ENCODE measurements at regions not wholly inside any gene's neighbourhood (a gene's known extent, or its start where the extent isn't known, plus 50 kb on each side); places are given as distances from the start of the nearest gene placed in this dataset.

DNA sequence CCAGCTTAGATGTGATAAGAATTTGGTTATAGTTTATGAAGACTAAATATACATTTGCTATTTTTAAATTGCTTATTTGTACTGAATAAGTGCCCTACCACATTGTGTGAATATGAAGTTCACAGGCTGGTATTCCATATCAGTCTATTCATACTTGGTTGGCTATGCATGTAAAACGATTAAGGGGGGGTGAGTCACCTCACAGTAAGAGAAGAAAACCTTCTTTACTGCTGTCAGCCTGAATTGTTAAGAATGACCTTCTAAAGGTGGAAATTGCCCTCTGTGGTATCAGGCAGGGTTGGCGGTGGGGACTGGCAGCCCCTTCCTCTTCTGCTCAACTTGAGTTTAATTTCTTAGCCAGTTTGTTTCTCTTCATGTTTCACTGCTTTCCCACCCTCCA lies 127.0 kb upstream of the RPS23 start:
- 13% methylated on average over 2 of the region's 2 CpGs for WGBS (ENCODE audit: insufficient coverage, low coverage, missing lambda C conversion rate)
- H2AFZ ChIP-seq (ENCODE audit: low read depth, low read length), result peak overlapping the region; percentile 60; the same call in 1 of the 2 replicates
- no peaks in the 10 kb centered on the region for H3K27me3 ChIP-seq (ENCODE audit: control insufficient read depth in 2 of 2, insufficient read depth in 2 of 2, low read length in 2 of 2)
- DNase-seq (ENCODE audit: extremely low read depth in 1 of 4, low spot score in 3 of 4), result no peak
- ChIA-PET CTCF (ENCODE audit: low intra/inter-chr PET ratio) (no interaction called here), POLR2A (no interaction called here)
- H3K4me1 ChIP-seq (replicated peaks in 1 of 2; ENCODE audit: control insufficient read depth in 2 of 2, insufficient read depth in 2 of 2, low read length in 2 of 2), result peaks cover 0 to 11% of the 10 kb centered on the region in 2 experiments; a peak in 2 of 5 replicates
- no peak for FAIRE-seq
- no peak overlapping the region for H3K27ac ChIP-seq (ENCODE audit: extremely low read depth, low read depth, low read length)
- in situ Hi-C loops (cut with MboI), result no loop called here
- H3K4me3 ChIP-seq, result no peak overlapping the region
- intact Hi-C loops (cut with micrococcal nuclease), result no loop called here
- H3K79me2 ChIP-seq (ENCODE audit: control insufficient read depth, insufficient read depth, low read length), result no peaks in the 10 kb centered on the region
- H3K4me2 ChIP-seq (ENCODE audit: insufficient read depth, low read length), result no peak overlapping the region
- BruUV-seq (replicated peaks), result no TSS peak
- peaks cover 14% of the 10 kb centered on the region; the same call in 1 of the 2 replicates for H3K9me3 ChIP-seq (replicated peaks; ENCODE audit: control insufficient read depth, insufficient read depth, low read depth, low read length)
- H3K36me3 ChIP-seq (ENCODE audit: control insufficient read depth, insufficient read depth, low read length), result no peaks in the 10 kb centered on the region
- H4K20me1 ChIP-seq (replicated peaks; ENCODE audit: control insufficient read depth, insufficient read depth, low read length), result no peaks in the 10 kb centered on the region
- no peaks in the 10 kb centered on the region for H3K9me1 ChIP-seq (ENCODE audit: control insufficient read depth, insufficient read depth, low read length)
- H3K9ac ChIP-seq (ENCODE audit: insufficient read depth in 1 of 2, low read depth in 2 of 2, low read length in 2 of 2), result no peak overlapping the region
- no peak for ATAC-seq
- TF ChIP-seq, protein P1, sequence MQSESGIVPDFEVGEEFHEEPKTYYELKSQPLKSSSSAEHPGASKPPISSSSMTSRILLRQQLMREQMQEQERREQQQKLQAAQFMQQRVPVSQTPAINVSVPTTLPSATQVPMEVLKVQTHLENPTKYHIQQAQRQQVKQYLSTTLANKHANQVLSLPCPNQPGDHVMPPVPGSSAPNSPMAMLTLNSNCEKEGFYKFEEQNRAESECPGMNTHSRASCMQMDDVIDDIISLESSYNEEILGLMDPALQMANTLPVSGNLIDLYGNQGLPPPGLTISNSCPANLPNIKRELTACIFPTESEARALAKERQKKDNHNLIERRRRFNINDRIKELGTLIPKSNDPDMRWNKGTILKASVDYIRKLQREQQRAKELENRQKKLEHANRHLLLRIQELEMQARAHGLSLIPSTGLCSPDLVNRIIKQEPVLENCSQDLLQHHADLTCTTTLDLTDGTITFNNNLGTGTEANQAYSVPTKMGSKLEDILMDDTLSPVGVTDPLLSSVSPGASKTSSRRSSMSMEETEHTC (IDR thresholded peaks at IDR 0.05), result no peak
- no peak for TF ChIP-seq EP400 (IDR thresholded peaks at IDR 0.05)
- TF ChIP-seq, protein P2, sequence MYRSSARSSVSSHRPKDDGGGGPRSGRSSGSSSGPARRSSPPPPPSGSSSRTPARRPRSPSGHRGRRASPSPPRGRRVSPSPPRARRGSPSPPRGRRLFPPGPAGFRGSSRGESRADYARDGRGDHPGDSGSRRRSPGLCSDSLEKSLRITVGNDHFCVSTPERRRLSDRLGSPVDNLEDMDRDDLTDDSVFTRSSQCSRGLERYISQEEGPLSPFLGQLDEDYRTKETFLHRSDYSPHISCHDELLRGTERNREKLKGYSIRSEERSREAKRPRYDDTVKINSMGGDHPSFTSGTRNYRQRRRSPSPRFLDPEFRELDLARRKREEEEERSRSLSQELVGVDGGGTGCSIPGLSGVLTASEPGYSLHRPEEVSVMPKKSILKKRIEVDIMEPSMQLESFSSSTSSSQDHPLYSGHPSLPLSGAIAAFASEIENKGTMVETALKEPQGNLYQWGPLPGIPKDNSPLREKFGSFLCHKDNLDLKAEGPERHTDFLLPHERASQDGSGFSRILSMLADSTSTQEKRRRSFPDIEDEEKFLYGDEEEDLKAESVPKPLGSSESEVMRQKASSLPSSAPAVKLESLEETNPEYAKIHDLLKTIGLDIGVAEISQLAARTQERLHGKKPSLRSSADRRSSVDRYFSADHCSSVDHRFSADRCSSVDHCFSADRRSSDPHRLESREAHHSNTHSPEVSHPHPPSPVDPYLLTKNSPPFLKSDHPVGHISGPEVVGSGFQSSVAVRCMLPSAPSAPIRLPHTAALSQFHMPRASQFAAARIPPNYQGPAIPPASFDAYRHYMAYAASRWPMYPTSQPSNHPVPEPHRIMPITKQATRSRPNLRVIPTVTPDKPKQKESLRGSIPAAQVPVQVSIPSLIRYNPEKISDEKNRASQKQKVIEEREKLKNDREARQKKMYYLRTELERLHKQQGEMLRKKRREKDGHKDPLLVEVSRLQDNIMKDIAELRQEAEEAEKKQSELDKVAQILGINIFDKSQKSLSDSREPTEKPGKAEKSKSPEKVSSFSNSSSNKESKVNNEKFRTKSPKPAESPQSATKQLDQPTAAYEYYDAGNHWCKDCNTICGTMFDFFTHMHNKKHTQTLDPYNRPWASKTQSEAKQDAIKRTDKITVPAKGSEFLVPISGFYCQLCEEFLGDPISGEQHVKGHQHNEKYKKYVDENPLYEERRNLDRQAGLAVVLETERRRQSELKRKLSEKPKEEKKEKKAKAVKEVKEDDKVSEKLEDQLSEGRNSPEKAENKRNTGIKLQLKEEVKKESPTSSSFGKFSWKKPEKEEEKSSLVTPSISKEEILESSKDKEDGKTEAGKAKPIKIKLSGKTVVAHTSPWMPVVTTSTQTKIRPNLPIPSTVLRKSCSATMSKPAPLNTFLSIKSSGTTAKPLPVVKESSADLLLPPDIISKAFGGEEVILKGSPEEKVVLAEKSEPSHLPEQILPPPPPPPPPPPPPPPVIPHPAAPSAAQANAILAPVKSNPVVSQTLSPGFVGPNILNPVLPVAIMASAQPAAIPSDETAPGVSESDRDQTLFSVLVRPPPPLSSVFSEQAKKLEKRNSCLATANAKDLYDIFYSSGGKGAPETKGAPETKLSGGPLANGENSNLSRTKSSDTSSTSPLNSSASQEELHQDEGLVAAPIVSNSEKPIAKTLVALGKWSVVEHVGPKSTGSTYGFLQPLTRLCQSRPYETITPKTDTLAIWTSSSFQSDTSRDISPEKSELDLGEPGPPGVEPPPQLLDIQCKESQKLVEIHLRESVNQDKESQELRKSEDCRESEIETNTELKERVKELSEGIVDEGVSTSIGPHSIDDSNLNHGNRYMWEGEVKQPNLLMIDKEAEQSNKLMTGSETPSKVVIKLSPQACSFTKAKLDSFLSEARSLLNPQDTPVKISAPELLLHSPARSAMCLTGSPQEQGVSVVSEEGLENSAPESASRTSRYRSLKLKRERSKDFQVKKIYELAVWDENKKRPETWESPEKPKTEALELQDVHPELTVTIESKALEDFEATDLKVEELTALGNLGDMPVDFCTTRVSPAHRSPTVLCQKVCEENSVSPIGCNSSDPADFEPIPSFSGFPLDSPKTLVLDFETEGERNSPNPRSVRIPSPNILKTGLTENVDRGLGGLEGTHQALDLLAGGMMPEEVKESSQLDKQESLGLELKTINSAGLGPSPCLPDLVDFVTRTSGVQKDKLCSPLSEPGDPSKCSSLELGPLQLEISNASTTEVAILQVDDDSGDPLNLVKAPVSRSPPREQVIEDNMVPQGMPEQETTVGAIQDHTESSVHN (IDR thresholded peaks at IDR 0.05; ENCODE audit: borderline replicate concordance in 1 of 2, low read depth in 1 of 2), result no peak
- TF ChIP-seq ZNF175 (CRISPR knock-in tag; IDR thresholded peaks at IDR 0.05; ENCODE audit: low read depth), result peak; percentile 67; the same call in 1 of the 2 replicates
- TF ChIP-seq, protein P3, sequence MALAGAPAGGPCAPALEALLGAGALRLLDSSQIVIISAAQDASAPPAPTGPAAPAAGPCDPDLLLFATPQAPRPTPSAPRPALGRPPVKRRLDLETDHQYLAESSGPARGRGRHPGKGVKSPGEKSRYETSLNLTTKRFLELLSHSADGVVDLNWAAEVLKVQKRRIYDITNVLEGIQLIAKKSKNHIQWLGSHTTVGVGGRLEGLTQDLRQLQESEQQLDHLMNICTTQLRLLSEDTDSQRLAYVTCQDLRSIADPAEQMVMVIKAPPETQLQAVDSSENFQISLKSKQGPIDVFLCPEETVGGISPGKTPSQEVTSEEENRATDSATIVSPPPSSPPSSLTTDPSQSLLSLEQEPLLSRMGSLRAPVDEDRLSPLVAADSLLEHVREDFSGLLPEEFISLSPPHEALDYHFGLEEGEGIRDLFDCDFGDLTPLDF (CRISPR knock-in tag; IDR thresholded peaks at IDR 0.05), result no peak
- no peak for TF ChIP-seq MED1 (CRISPR knock-in tag; IDR thresholded peaks at IDR 0.05; ENCODE audit: borderline replicate concordance)
- TF ChIP-seq, protein P4, sequence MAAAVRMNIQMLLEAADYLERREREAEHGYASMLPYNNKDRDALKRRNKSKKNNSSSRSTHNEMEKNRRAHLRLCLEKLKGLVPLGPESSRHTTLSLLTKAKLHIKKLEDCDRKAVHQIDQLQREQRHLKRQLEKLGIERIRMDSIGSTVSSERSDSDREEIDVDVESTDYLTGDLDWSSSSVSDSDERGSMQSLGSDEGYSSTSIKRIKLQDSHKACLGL (CRISPR knock-in tag; IDR thresholded peaks at IDR 0.05; ENCODE audit: borderline replicate concordance, poor library complexity, severe bottlenecking), result no peak
- TF ChIP-seq ZBTB7A (IDR thresholded peaks at IDR 0.05; ENCODE audit: borderline replicate concordance, control insufficient read depth, low read depth, low read length), result peak; percentile 42; the same call in 1 of the 2 replicates
